ENCODE measurements at regions not wholly inside any gene's neighbourhood (a gene's known extent, or its start where the extent isn't known, plus 50 kb on each side); places are given as distances from the start of the nearest gene placed in this dataset.

DNA sequence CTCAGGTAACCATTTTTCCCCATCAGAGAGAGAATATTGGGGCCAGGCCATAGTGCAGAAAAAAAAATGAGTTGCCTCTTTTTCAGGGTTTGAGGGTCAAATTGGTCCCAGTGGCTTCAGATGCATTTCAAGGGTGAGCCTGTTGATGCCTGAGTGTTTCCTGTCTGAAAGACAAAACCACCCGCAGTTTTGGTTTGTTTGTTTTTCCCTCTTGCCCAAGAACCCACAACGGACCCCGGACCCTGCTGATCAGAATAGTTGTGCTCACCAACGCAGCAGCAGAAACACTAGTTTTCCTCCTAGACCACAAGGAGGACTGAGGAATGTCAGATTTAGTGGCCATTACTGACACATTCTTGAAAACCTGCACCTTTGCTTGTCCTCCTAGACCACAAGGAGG, 1433.1 kb downstream of the PLA2G4A start:
- TF ChIP-seq POLR2A (IDR thresholded peaks at IDR 0.05; ENCODE audit: low read depth, low read length) (no peak), POLR2AphosphoS5 (IDR thresholded peaks at IDR 0.05; ENCODE audit: low read depth, low read length) (no peak)

Data from GM12892 (cell line).